ENCODE measurements at regions not wholly inside any gene's neighbourhood (a gene's known extent, or its start where the extent isn't known, plus 50 kb on each side); places are given as distances from the start of the nearest gene placed in this dataset.

DNA sequence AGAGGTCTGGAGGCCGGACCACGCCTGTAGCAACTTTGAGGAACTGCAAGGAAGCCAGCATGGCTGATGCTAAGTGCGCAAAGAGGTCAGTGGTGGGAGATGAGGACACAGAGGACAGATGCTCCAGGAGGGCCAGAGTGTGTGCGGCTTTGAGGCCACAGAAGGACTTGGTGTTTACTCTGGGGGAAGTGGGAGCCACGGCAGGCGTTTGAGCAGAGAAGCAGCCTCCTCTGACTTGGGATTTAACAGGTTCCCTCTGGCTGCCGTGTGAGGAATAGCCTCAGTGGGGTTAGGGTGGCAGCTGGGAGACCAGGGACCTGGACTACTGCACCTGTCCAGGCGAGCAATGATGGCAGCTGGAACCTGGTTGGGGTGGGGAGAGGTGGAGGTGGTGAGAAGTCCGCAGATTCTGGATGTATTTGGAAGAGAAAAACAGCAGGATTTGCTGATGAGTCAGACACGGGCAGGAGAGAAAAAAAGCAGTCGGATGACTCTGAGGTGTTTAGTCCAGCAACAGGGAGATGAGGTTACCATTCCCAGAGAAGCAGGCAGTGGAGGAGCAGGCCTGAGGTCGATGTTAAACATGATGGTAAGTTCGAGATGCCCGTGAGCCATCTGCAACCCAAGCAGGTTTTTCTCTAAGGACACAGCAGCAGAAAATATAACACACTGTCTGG, 143.5 kb downstream of the SCARB1 start:
- no peak for DNase-seq (ENCODE audit: low spot score)
- in situ Hi-C loops (cut with MboI; ENCODE audit: low sequenced_read_pairs, unreplicated experiment): no loop called here
- TF ChIP-seq, protein P1, sequence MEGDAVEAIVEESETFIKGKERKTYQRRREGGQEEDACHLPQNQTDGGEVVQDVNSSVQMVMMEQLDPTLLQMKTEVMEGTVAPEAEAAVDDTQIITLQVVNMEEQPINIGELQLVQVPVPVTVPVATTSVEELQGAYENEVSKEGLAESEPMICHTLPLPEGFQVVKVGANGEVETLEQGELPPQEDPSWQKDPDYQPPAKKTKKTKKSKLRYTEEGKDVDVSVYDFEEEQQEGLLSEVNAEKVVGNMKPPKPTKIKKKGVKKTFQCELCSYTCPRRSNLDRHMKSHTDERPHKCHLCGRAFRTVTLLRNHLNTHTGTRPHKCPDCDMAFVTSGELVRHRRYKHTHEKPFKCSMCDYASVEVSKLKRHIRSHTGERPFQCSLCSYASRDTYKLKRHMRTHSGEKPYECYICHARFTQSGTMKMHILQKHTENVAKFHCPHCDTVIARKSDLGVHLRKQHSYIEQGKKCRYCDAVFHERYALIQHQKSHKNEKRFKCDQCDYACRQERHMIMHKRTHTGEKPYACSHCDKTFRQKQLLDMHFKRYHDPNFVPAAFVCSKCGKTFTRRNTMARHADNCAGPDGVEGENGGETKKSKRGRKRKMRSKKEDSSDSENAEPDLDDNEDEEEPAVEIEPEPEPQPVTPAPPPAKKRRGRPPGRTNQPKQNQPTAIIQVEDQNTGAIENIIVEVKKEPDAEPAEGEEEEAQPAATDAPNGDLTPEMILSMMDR (IDR thresholded peaks at IDR 0.05; ENCODE audit: borderline replicate concordance, control extremely low read depth, extremely low read depth, insufficient read depth, missing control alignments): no peak

DNA sequence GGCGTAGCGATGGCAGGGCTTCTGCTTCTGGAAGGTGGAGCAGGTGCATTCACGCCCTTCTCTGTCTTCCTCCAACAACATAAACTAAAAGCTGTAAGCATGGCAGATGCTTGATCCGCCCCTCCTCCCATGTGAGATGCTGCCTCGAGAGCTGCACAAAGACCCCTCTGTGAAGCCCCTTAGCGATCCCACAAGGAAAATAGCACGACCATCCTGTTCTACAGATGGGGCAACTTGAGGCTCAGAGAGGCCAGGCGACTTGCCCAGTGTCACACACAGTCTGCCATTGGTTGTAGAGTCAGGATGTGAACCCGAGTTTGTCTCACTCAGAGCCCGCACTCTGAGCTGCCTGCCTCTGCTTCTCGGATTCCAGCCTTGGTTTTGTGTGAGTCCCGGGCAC, 144.4 kb downstream of the SCARB1 start:
- no peak for DNase-seq (ENCODE audit: low spot score)
- TF ChIP-seq, protein P1 (IDR thresholded peaks at IDR 0.05; ENCODE audit: borderline replicate concordance, control extremely low read depth, extremely low read depth, insufficient read depth, missing control alignments): no peak
- in situ Hi-C loops (cut with MboI; ENCODE audit: low sequenced_read_pairs, unreplicated experiment): no loop called here

DNA sequence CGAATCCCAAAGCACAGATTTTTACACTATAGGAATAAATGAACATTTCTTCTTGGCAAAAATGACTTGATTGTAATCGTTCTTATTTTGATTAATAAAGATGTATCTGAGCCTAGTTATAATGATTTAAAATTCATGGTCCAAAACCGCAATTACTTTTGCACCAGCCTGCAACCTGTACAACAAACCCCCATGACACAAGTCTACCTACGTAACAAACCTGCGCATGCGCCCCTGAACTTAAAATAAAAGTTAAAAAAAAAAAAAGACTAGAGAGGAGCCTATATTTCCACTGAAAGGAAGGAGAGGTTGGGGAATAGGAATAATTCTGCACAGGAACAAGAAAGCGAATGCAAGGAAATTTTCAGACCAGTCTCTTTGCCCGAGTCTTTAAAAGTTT, 145.2 kb downstream of the SCARB1 start:
- in situ Hi-C loops (cut with MboI; ENCODE audit: low sequenced_read_pairs, unreplicated experiment): no loop called here
- DNase-seq (ENCODE audit: low spot score): no peak
- TF ChIP-seq, protein P1 (IDR thresholded peaks at IDR 0.05; ENCODE audit: borderline replicate concordance, control extremely low read depth, extremely low read depth, insufficient read depth, missing control alignments): no peak

DNA sequence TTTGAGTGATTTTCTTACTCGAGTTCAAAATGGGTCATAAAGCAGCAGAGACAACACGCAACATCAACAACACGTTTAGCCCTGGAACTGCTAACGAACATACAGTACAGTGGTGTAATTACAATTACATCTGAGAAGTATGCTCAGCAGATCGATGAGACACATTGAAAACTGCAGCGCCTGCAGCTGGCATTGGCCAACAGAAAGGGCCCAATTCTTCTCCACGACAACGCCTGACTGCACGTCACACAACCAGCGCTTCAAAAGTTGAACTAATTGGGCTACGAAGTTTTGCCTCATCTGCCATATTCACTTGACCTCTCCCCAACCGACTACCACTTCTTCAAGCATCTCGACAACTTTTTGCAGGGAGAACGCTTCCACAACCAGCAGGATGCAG, 145.6 kb downstream of the SCARB1 start:
- TF ChIP-seq, protein P1 (IDR thresholded peaks at IDR 0.05; ENCODE audit: borderline replicate concordance, control extremely low read depth, extremely low read depth, insufficient read depth, missing control alignments): no peak
- DNase-seq (ENCODE audit: low spot score): no peak
- in situ Hi-C loops (cut with MboI; ENCODE audit: low sequenced_read_pairs, unreplicated experiment): no loop called here

DNA sequence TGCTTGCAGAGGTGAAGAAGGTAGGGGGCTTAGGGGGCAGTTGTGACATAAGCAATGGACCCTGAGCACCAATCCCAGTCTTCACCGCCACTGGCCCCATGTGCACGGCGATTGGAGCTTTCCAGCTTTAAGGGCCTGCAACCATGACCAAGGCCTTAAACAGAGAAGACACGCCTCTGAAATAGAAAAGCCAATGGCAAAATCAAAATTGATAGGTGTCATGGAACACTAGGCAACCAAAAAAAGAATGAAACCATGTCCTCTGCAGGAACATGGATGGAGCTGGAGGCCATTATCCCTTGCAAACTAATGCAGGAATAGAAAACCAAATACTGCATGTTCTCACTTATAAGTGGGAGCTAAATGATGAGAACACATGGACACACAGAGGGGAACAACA, 146.3 kb downstream of the SCARB1 start:
- in situ Hi-C loops (cut with MboI; ENCODE audit: low sequenced_read_pairs, unreplicated experiment): no loop called here
- TF ChIP-seq, protein P1 (IDR thresholded peaks at IDR 0.05; ENCODE audit: borderline replicate concordance, control extremely low read depth, extremely low read depth, insufficient read depth, missing control alignments): no peak
- no peak for DNase-seq (ENCODE audit: low spot score)

DNA sequence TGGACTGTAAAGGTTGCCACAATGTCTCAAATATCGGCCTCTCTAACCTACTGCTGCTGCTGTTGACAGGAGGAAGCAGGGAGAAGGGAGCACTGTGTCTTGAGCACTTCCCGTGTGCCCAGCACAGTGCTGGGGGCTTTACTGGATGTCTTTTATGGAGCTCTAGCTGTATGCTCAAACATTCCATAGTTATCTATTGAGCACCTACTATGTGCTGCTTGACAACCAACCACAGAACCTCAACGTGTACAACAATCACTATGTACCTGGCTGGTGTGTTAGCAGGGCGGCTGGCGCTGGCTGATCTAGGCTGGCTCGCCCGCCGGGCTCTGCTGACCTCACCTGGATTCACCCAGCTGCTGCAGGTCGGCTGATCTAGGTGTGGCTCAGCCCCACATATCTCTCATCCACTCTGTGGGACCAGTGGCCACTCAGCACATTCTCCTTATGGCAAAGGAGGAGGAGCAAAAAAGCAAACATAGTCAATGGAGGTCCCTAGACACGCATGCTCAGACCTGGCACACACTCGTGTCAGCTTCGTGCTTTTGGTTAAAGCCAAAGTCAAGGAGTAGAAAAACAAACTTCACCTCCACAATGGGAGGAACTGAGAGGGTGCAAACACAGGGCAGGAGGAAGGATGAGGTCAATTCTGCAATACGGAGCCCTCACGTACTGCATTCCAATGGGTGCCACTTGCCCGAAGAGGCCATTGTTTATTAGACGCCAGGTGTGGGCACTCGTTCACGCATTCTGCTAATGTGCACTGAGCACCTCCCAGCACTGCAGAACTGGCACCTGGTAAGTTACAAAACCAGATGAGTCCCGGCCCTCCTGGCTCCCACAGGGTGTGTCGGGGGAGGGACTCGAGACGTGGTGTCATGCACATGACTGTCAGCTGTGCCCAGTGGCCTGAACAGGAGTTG, 147.2 kb downstream of the SCARB1 start:
- no peak for DNase-seq (ENCODE audit: low spot score)

More for the DNA sequence above, 147.2 kb downstream of the SCARB1 start:
- in situ Hi-C loops (cut with MboI; ENCODE audit: low sequenced_read_pairs, unreplicated experiment): no loop called here
- TF ChIP-seq, protein P1 (IDR thresholded peaks at IDR 0.05; ENCODE audit: borderline replicate concordance, control extremely low read depth, extremely low read depth, insufficient read depth, missing control alignments): no peak
